ENCODE measurements at regions not wholly inside any gene's neighbourhood (a gene's known extent, or its start where the extent isn't known, plus 50 kb on each side); places are given as distances from the start of the nearest gene placed in this dataset.
"Not testable (repeated sequence)": the region's sequence is repeated elsewhere in the genome, so short reads cannot be mapped to it uniquely, and the experiment has no call there.

DNA sequence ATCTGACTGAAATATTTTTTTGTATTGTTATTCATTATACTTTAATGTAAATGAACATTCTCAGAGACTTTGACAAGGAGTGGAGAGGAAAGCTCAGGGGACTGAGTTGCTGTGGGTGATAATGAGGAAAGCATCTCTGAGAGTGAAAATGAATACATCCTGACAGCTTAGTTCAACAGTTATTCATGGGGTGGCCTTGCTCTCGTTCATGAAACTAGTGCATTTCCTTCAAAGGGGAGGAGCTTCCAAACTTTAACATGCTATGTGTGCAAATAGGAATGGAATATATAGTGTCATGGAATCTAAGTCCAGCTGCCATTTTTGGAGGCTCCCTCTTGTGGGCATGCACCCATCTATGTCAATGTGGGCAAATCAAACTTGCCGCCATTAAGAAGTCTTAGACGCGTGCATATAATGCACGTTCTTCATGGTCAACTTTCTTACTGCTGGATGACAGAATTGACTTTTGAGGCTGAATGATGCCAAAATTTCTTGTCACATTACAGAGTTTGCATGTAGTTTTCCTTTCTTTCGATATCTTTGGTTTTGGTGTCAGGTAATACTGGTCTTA is 124.3 kb upstream of the TMEM170B start:
- Mint-ChIP-seq H3K9me3 (peaks cover 0 to 2% (median 0%) of the 10 kb centered on the region in 3 donors), H3K27me3 (no peaks in the 10 kb centered on the region), H3K4me3 (peak overlapping the region in 2 of 4 donors; percentile 74 to 75), H3K4me1 (peaks cover 15 to 34% (median 22%) of the 10 kb centered on the region in 3 donors), H3K27ac (no peak overlapping the region), H3K36me3 (peaks cover 2% of the 10 kb centered on the region)

GRCh38 chr6:11412616-11413015 is 124.9 kb upstream of the TMEM170B start:
- peaks cover 15 to 32% (median 22%) of the 10 kb centered on the region in 3 donors for H3K4me1 Mint-ChIP-seq

GRCh38 chr6:11412011-11412424 is 125.5 kb upstream of the TMEM170B start:
- H3K27me3 Mint-ChIP-seq = no peaks in the 10 kb centered on the region
- peaks cover 2% of the 10 kb centered on the region for H3K36me3 Mint-ChIP-seq
- peaks cover 16 to 29% (median 22%) of the 10 kb centered on the region in 3 donors for H3K4me1 Mint-ChIP-seq
- H3K4me3 Mint-ChIP-seq = peak overlapping the region in 1 of 4 donors; percentile 24
- peaks cover 0 to 2% (median 0%) of the 10 kb centered on the region in 3 donors for H3K9me3 Mint-ChIP-seq
- H3K27ac Mint-ChIP-seq = no peak overlapping the region

More at GRCh38 chr6:11412616-11413015, 124.9 kb upstream of the TMEM170B start:
- no peak overlapping the region for H3K27ac Mint-ChIP-seq
- no peaks in the 10 kb centered on the region for H3K27me3 Mint-ChIP-seq
- H3K9me3 Mint-ChIP-seq = peaks cover 0 to 2% (median 0%) of the 10 kb centered on the region in 3 donors
- H3K4me3 Mint-ChIP-seq = no peak overlapping the region
- peaks cover 2% of the 10 kb centered on the region for H3K36me3 Mint-ChIP-seq

DNA sequence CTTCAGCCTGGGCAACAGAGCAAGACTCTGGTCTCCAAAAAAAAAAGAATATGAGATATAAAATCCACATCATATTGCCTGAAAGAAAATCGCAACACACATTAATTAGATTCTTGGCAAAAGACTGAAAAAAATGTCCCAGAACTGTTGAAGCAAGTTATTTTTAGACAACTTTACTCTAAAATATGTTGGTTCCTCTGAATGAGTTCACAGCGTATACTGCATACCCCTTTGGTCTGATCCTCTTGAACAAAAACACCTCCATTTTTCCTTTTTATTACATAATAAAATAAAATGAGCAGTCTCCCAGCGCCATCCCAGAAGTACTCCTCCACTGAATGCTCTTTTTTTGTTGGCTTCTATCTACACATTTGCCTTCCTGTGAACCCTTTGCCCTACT is 126.0 kb upstream of the TMEM170B start:
- no peaks in the 10 kb centered on the region for H3K27me3 Mint-ChIP-seq
- no peak overlapping the region for H3K4me3 Mint-ChIP-seq
- H3K36me3 Mint-ChIP-seq = peaks cover 2% of the 10 kb centered on the region
- peaks cover 0 to 2% (median 0%) of the 10 kb centered on the region in 3 donors for H3K9me3 Mint-ChIP-seq
- H3K4me1 Mint-ChIP-seq = peaks cover 21 to 29% (median 23%) of the 10 kb centered on the region in 3 donors
- no peak overlapping the region for H3K27ac Mint-ChIP-seq

DNA sequence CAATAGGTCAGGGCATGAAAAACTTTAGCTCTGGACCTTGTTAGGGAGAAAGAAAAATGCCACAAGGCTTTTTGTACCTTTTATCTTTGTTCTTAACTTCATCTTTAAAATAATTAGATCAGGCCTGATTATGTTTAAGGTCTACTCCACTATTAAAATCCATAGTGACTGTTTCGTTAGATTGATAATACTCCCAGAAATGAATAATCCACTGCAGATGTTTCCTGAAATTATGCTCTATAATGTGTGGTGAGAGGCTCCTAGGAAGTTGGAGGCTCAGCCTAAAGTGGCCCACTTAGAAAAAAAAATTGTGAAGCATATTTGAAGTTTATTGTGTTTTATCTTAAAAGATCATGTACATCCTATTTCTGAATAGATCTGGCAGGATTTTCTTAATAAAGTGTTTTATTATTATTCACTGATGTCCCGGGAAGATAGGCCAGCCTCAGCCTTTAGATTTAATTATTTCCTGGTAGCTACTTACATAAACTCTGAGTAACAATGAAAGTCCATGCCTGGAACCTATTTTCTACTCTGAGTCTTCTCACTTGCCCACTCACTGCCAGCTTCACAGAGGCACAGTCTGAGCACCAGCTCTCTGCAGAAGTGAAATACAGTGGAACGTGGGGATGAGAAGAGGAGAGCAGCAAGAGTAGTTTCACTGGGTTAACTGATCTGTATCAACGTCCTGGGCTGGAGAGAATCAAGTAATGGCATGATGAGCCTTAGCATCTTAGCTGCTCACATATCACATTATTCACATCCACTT is 126.8 kb upstream of the TMEM170B start:
- Mint-ChIP-seq H3K9me3 (no peaks in the 10 kb centered on the region), H3K27me3 (no peaks in the 10 kb centered on the region), H3K4me1 (peaks cover 26 to 33% (median 27%) of the 10 kb centered on the region in 3 donors), H3K4me3 (no peak overlapping the region), H3K36me3 (peaks cover 1% of the 10 kb centered on the region), H3K27ac (no peak overlapping the region)

DNA sequence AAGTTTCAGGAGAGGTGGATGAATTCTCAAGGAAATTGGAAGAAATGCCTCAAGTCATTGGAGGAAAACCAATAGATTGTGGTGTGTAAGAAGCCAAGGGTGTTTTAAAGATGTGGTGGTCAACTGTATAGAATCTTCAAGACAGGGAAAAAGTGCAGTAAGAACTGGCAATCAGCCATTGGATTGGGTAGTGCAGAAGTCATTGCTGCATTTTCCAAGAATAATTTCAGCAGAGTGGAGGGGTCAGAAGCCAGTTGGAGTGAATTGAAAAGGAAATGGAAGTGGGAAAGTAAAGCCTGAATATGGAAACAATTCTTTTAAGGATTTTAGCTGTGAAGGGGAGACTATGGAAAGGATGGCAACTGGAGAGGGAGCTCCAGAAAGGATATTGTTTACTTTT is 128.2 kb upstream of the TMEM170B start:
- H3K4me1 Mint-ChIP-seq = peaks cover 32 to 40% (median 33%) of the 10 kb centered on the region in 3 donors
- H3K4me3 Mint-ChIP-seq = no peak overlapping the region
- H3K9me3 Mint-ChIP-seq = no peaks in the 10 kb centered on the region
- H3K27ac Mint-ChIP-seq = peak overlapping the region in 2 of 3 donors; percentile 28 to 42
- no peaks in the 10 kb centered on the region for H3K36me3 Mint-ChIP-seq
- no peaks in the 10 kb centered on the region for H3K27me3 Mint-ChIP-seq

DNA sequence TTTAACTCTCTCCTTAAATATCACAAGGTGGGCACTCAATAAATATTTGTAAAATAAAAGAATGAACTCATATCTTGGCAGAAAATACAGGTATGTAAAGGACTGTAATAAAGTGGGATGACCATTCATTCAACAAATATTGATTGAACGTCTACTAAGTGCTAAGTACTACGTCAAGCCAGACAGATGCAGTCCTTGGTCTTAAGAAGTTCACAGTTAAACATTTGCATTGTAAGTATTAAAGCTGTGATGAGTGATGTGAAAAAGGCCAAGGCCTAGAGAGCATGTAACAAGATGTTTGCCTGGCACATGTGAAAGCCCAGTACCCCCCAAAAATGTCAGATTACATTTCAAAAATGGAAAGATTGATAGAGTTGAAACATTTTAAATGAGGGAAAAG is 130.1 kb upstream of the TMEM170B start:
- Mint-ChIP-seq H3K36me3 (no peaks in the 10 kb centered on the region), H3K4me1 (peaks cover 38 to 47% (median 40%) of the 10 kb centered on the region in 3 donors), H3K9me3 (no peaks in the 10 kb centered on the region), H3K4me3 (no peak overlapping the region), H3K27me3 (no peaks in the 10 kb centered on the region), H3K27ac (no peak overlapping the region)

DNA sequence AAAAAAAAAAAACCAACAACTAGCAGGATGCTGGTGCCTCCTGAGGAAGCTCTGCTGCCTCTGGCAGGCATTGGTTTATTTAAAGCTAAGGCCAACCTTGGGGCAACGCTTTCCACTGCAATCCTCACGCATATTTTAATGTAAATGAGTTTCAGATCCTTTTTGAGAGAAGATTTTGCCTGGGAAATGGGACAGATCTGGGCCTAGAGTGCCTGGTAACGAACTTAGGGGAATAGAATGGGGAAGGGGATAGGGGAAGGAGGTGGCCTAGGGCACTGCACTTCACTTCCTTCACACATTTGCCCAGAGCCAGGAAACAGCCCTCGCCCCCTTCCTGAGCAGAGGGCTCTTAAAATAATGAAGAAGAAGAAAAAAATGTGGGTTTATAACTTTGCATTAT is 132.7 kb upstream of the TMEM170B start:
- no peaks in the 10 kb centered on the region for H3K27me3 Mint-ChIP-seq
- H3K4me3 Mint-ChIP-seq = peak overlapping the region in 2 of 4 donors; percentile 19 to 86
- H3K36me3 Mint-ChIP-seq = no peaks in the 10 kb centered on the region
- H3K27ac Mint-ChIP-seq = peak overlapping the region; percentile 4 to 35 (median 12)
- peaks cover 32 to 39% (median 35%) of the 10 kb centered on the region in 3 donors for H3K4me1 Mint-ChIP-seq
- no peaks in the 10 kb centered on the region for H3K9me3 Mint-ChIP-seq

DNA sequence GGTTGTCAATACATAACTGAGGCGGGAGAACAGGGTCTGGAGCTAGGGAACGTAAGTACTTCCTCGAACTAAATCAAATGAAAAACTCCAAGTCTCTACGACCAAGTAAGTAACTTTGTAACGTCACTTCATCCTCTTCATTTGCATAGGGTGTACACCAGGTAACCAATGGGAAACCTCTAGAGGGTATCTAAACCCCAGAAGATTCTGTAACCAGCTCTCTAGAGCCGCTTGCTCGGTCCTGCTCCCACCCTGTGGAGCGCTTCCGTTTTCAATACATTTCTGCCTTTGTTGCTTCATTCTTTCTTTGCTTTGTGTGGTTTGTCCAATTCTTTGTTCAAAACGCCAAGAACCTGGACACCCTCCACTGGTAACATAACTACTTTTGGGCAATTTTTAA is 133.5 kb upstream of the TMEM170B start:
- Mint-ChIP-seq H3K36me3 (no peaks in the 10 kb centered on the region), H3K27me3 (no peaks in the 10 kb centered on the region), H3K4me1 (peaks cover 32 to 35% (median 35%) of the 10 kb centered on the region in 3 donors), H3K27ac (peak overlapping the region; percentile 12 to 81 (median 80)), H3K9me3 (no peaks in the 10 kb centered on the region), H3K4me3 (peak overlapping the region; percentile 38 to 89 (median 72))

DNA sequence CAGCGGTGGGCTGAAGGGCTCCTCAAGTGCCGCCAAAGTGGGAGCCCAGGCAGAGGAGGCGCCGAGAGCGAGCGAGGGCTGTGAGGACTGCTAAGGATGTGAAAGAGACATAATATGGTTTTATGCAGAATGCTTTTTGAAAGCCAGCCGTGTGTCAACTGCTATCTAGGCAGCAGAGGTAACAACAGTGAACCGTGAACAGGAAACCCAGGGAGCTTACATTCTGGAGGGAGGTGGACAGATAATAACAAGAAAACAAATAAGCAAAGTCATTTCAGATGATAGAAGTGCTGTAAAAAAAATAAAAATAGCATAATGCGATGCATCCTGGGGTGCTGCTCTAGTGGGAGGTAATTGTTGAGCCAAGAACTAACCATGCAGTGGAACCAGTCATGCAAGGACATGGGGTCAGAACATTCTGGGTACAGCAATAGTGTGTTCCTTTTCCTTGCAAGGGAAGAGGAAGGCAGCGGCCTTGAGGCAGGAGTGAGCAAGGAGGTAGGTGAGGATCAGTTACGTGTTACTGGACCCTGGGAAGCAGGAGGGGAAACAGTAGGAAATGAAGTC is 134.4 kb upstream of the TMEM170B start:
- Mint-ChIP-seq H3K4me1 (peaks cover 32 to 35% (median 33%) of the 10 kb centered on the region in 3 donors), H3K27me3 (no peaks in the 10 kb centered on the region), H3K27ac (peak overlapping the region; percentile 23 to 80 (median 60)), H3K9me3 (no peaks in the 10 kb centered on the region), H3K36me3 (no peaks in the 10 kb centered on the region), H3K4me3 (peak overlapping the region in 3 of 4 donors; percentile 5 to 89 (median 72))

GRCh38 chr6:11402581-11402980 is 135.0 kb upstream of the TMEM170B start:
- not testable (repeated sequence) for H3K27me3 Mint-ChIP-seq

DNA sequence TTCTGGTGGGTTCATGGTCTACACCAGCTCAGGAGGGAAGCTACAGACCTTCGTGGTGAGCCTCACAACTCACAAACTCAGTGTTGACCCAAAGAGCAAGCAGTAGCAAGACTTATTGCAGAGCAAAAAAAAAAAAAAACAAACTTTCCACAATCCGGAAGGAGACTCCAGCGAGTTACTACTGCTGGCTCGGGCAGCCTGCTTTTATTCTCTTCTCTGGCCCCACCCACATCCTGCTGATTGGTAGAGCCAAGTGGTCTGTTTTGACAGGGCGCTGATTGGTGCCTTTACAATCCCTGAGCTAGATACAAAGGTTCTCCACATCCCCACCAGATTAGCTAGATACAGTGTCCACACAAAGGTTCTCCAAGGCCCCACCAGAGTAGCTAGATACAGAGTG is 135.6 kb upstream of the TMEM170B start:
- not testable (repeated sequence) for H3K36me3 Mint-ChIP-seq, H3K4me3 Mint-ChIP-seq, H3K27ac Mint-ChIP-seq, H3K9me3 Mint-ChIP-seq, H3K27me3 Mint-ChIP-seq
- H3K4me1 Mint-ChIP-seq = peaks cover 38 to 39% (median 38%) of the 10 kb centered on the region in 3 donors

More at GRCh38 chr6:11402581-11402980, 135.0 kb upstream of the TMEM170B start:
- peak overlapping the region in 1 of 3 donors; percentile 60 for H3K27ac Mint-ChIP-seq
- H3K4me1 Mint-ChIP-seq = peaks cover 37 to 39% (median 38%) of the 10 kb centered on the region in 3 donors
- not testable (repeated sequence) for H3K4me3 Mint-ChIP-seq, H3K9me3 Mint-ChIP-seq, H3K36me3 Mint-ChIP-seq

GRCh38 chr6:11398451-11399326 is 138.9 kb upstream of the TMEM170B start:
- peaks cover 1% of the 10 kb centered on the region for H3K36me3 Mint-ChIP-seq
- H3K9me3 Mint-ChIP-seq = no peaks in the 10 kb centered on the region
- H3K27ac Mint-ChIP-seq = no peak overlapping the region
- H3K4me3 Mint-ChIP-seq = no peak overlapping the region
- peaks cover 23 to 25% (median 24%) of the 10 kb centered on the region in 3 donors for H3K4me1 Mint-ChIP-seq
- H3K27me3 Mint-ChIP-seq = no peaks in the 10 kb centered on the region

DNA sequence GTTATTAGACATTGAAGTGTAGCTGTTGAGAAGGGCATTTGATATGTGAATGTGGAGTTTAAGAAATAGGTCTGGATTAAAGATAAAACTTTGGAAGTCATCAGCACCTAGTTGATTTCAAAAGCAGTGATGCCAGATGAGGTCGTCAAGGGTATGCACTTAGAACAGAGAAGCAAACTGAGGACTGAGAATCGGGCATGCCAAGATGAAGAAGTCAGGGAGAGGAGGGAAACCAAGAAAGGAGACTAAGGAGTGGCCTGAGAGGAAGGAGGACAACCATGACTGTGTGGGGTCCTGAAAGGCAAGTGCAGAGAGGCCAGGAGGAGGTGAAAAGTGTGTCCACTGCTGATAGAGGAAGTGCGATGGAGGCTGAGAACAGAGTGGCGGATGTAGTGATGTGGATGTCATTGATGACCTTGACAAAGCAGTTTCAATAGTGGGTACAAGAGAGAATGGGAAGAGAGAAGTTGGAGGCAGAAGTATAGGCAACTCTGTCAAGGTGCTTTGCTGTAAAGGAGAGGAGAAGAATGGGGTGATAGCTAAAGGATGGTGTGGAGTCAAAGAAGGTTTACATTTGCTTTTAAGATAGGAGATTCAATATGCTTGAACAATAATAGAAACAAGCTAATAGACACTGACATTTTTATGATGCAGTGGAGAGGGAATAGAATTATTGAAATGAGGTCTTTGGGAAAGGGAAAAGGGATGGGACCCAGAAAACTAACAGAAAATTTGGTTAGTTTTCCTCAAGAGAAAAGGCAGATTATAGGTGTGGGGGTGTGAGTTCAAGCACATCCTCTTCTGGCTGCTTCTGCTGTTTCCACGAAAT is 139.7 kb upstream of the TMEM170B start:
- Mint-ChIP-seq H3K36me3 (peaks cover 1% of the 10 kb centered on the region), H3K4me1 (peaks cover 15 to 16% (median 16%) of the 10 kb centered on the region in 3 donors), H3K4me3 (no peak overlapping the region), H3K27me3 (no peaks in the 10 kb centered on the region), H3K27ac (peak overlapping the region in 1 of 3 donors; percentile 84), H3K9me3 (no peaks in the 10 kb centered on the region)
